AG04450 (cell line): ENCODE measurements at regions not wholly inside any gene's neighbourhood (a gene's known extent, or its start where the extent isn't known, plus 50 kb on each side); places are given as distances from the start of the nearest gene placed in this dataset.

ENCODE experiments used
- CTCF ChIA-PET: fragments of 300-600, 350-600 bp; formaldehyde crosslinking; extraction: SDS; loops from one replicate; lab custom pipeline; 2022; ENCODE audit warnings: antibody characterized with exemption, inconsistent platforms; lab: Charles Lee
- POLR2A ChIA-PET: fragments of 350-600 bp; formaldehyde crosslinking; extraction: SDS; loops from one replicate; lab custom pipeline; 2021; ENCODE audit warnings: antibody characterized with exemption, inconsistent platforms; lab: Yijun Ruan, JAX
- DNase-seq: peaks from one replicate; pipeline ENCODE4 v3.0.0-alpha.2; 2011; ENCODE audit warnings: low read depth, low spot score
- H3K27ac ChIP-seq: one replicate; pipeline ENCODE4 v1.5.1; 2012; ENCODE audit warnings: low read depth, low read length, control low read depth
- H3K27me3 ChIP-seq: one replicate; pipeline ENCODE4 v1.6.0; 2012; ENCODE audit warnings: low read length; ENCODE audit not compliant: control insufficient read depth, insufficient read depth
- H3K4me3 ChIP-seq: 2 replicates; pipeline ENCODE4 v1.5.1; 2011; ENCODE audit warnings: mild to moderate bottlenecking, low read depth, low read length, control low read depth
- H3K9me3 ChIP-seq: 2 replicates; pipeline ENCODE4 v1.5.1; 2012; ENCODE audit warnings: low read length; ENCODE audit not compliant: control insufficient read depth, insufficient read depth
- CTCF ChIP-seq: IDR thresholded peaks from 2 replicates; pipeline ENCODE4 v1.5.1; 2011; ENCODE audit warnings: low read depth, low read length, control low read depth, inconsistent platforms

DNA sequence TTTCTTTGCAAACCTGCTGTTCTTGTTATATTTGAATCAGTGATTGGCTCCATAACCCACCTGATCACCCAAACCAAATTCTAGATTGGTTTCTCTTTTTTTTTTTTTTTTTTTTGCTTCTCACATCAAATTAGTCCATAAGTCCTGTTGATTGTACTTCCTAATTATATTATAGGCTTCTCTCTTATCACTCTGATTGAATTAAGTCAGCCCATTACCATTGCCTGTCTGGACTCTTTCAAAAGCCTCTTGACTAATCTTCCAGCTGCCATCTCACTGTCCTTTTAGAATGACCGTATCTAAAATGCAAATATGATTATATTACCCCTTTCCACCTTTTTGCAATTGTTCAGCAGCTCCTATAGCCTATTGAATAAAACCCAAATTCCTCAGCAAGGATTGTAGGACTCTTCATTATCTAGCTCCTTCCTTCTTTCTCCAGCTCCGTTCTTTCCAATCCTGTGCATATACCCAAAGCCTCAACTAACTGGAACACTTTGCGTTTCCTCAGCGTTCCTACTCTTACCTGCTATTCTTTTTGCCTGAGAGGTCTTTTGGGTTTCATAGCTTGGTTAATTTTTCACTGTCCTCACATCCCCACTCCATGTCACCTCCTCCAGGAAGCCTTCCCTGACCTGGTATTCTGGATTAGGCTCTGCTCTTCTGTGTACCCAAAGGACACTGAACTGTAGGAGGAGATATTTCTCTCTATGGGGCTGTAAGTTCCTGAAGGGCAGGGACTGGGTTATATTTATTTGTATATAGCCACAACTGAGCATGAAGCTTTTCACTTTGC lies 423.3 kb downstream of the TMEM135 start:
- H3K27me3 ChIP-seq, result no peaks in the 10 kb centered on the region
- ChIA-PET CTCF (interaction anchor here (0.7 to 2.5 kb wide), 2 partner anchors 9 to 40 kb away, joined by 3 to 9 read pairs; no protein-coding TSS in a partner anchor), POLR2A (no interaction called here)
- H3K9me3 ChIP-seq, result no peaks in the 10 kb centered on the region
- H3K4me3 ChIP-seq, result no peak overlapping the region
- no peak overlapping the region for H3K27ac ChIP-seq
- no peak for DNase-seq
- TF ChIP-seq CTCF, result no peak

GRCh38 chr11:87460279-87460678 lies 422.5 kb downstream of the TMEM135 start:
- no peak for TF ChIP-seq CTCF
- DNase-seq, result no peak
- Histone ChIP-seq H3K27ac (no peak overlapping the region), H3K4me3 (no peak overlapping the region), H3K9me3 (no peaks in the 10 kb centered on the region), H3K27me3 (no peaks in the 10 kb centered on the region)
- POLR2A ChIA-PET, result no interaction called here
- CTCF ChIA-PET, result interaction anchor here (2.5 kb wide), 1 partner anchor 39 kb away, joined by 9 read pairs; no protein-coding TSS in a partner anchor

DNA sequence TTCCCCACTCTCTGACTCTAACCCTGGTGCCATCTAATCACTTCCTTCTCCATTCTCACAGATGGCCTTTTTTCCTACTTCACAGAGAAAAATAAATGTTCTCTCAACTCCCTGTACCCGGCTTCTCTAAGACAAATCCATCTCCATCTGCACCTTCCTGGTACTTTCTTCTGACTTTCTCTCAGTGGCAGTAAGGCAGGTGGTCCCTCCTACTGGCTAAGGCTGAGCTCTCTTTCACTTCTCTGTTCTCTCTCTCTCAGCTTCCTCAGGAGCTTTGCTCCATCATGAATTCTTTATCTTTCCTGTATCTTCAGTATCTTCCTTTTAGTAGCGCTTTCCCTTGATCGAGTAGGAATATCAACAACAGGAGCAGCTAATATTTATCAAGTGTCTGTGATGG lies 421.6 kb downstream of the TMEM135 start:
- no peak for DNase-seq
- no peaks in the 10 kb centered on the region for H3K9me3 ChIP-seq
- TF ChIP-seq CTCF, result no peak
- ChIA-PET POLR2A (no interaction called here), CTCF (no interaction called here)
- H3K27me3 ChIP-seq, result no peaks in the 10 kb centered on the region
- H3K4me3 ChIP-seq, result no peak overlapping the region
- no peak overlapping the region for H3K27ac ChIP-seq

GRCh38 chr11:87456499-87456898 lies 418.8 kb downstream of the TMEM135 start:
- ChIA-PET POLR2A (no interaction called here), CTCF (interaction anchor here (1.2 kb wide), 1 partner anchor 35 kb away, joined by 5 read pairs; no protein-coding TSS in a partner anchor)
- no peak overlapping the region for H3K27ac ChIP-seq
- no peaks in the 10 kb centered on the region for H3K9me3 ChIP-seq
- no peak for DNase-seq
- no peaks in the 10 kb centered on the region for H3K27me3 ChIP-seq
- H3K4me3 ChIP-seq, result no peak overlapping the region
- TF ChIP-seq CTCF, result no peak

DNA sequence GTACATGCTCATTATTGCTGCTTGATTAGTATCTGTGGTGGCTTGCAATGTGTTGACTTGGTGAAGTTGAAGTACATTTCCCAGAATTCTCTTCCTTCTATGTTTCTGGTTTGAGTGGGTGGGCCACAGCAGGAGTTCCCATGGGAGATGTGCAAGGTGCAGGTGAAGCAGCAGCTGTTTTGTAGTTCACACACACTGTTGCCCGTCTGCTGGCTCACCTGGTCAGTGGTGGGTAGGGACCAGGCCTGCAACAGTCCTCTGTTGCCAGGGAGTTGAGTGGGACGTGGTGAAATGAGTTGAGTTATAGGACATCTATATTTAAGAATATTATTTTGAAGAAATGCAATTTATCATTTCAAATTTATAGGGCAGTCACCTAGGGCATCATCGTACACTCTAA lies 417.4 kb downstream of the TMEM135 start:
- ChIA-PET CTCF (interaction anchor here (0.6 to 1.9 kb wide), 2 partner anchors 15 to 34 kb away, joined by 3 to 5 read pairs; no protein-coding TSS in a partner anchor), POLR2A (no interaction called here)
- Histone ChIP-seq H3K27ac (no peak overlapping the region), H3K27me3 (no peaks in the 10 kb centered on the region), H3K9me3 (no peaks in the 10 kb centered on the region), H3K4me3 (no peak overlapping the region)
- no peak for TF ChIP-seq CTCF
- DNase-seq, result no peak
